H1 (cell line): ENCODE measurements at regions not wholly inside any gene's neighbourhood (a gene's known extent, or its start where the extent isn't known, plus 50 kb on each side); places are given as distances from the start of the nearest gene placed in this dataset.

ENCODE experiments used
- CTCF ChIA-PET: fragments of 300-600 bp; sonication (Branson Sonifier 250); formaldehyde crosslinking; loops from one replicate; lab custom pipeline; 2021; ENCODE audit not compliant: partially characterized antibody; lab: Charles Lee
- POLR2A ChIA-PET: fragments of 300-600 bp; sonication (Branson Sonifier 250); formaldehyde crosslinking; loops from one replicate; lab custom pipeline; 2021; ENCODE audit warnings: inconsistent platforms; ENCODE audit not compliant: partially characterized antibody; lab: Charles Lee
- DNase-seq, 2 experiments: peaks; one replicate each; pipeline versions ENCODE4 v3.0.0 to v3.0.0-alpha.2; 2010 to 2022; ENCODE audit warnings: low spot score in 2 of 2, low read depth in 1 of 2, mixed read lengths in 1 of 2
- FAIRE-seq: peaks from 2 replicates; lab custom pipeline; 2011; peaks lifted over from hg19 to GRCh38; lab: Jason Lieb, UNC
- H2AFZ ChIP-seq: 2 replicates; pipeline ENCODE4 v1.8.1; 2012; ENCODE audit warnings: low read length, inconsistent platforms
- H2AK5ac ChIP-seq: 2 replicates; pipeline ENCODE4 v1.6.1; 2013; ENCODE audit warnings: low read depth, low read length
- H2BK120ac ChIP-seq: replicated peaks from 2 replicates; pipeline ENCODE3; 2013; ENCODE audit warnings: low read depth, low read length, inconsistent platforms
- H2BK12ac ChIP-seq: 2 replicates; pipeline ENCODE4 v1.6.1; 2013; ENCODE audit warnings: low read depth, low read length
- H2BK15ac ChIP-seq: 2 replicates; pipeline ENCODE4 v1.6.1; 2013; ENCODE audit warnings: low read length
- H2BK20ac ChIP-seq: 2 replicates; pipeline ENCODE4 v1.6.1; 2013; ENCODE audit warnings: low read length
- H2BK5ac ChIP-seq: 2 replicates; pipeline ENCODE4 v1.6.1; 2013; ENCODE audit warnings: low read depth, low read length
- H3K14ac ChIP-seq: 2 replicates; pipeline ENCODE4 v1.6.1; 2013; ENCODE audit warnings: inconsistent platforms; ENCODE audit not compliant: insufficient read length
- H3K18ac ChIP-seq: 2 replicates; pipeline ENCODE4 v1.6.1; 2013; ENCODE audit warnings: low read length; ENCODE audit errors: extremely low read depth
- H3K23ac ChIP-seq: 2 replicates; pipeline ENCODE4 v1.6.1; 2013; ENCODE audit warnings: inconsistent platforms; ENCODE audit not compliant: insufficient read length
- H3K23me2 ChIP-seq: 2 replicates; pipeline ENCODE4 v1.6.1; 2013; ENCODE audit warnings: low read depth, low read length
- H3K27ac ChIP-seq: 2 replicates; pipeline ENCODE4 v1.6.1; 2011; ENCODE audit warnings: low read depth, low read length, inconsistent platforms
- H3K27me3 ChIP-seq, 4 experiments: replicated peaks in 1 of 4; 1 replicate in 1 of 4; 2 replicates in 3 of 4; pipeline versions ENCODE4 v1.6.1 to v1.8.1; 2011 to 2013; ENCODE audit warnings: low read length in 3 of 4, mild to moderate bottlenecking in 3 of 4, inconsistent platforms in 2 of 4, mixed read lengths in 2 of 4, moderate library complexity in 1 of 4; ENCODE audit not compliant: control insufficient read depth in 3 of 4, insufficient read depth in 3 of 4; ENCODE audit errors: extremely low read depth in 1 of 4
- H3K36me3 ChIP-seq, 4 experiments: 2 replicates each; pipeline versions ENCODE4 v1.6.1 to v1.8.1; 2011 to 2013; ENCODE audit warnings: mild to moderate bottlenecking in 4 of 4, low read length in 3 of 4, moderate library complexity in 2 of 4, control low read depth in 1 of 4, inconsistent platforms in 1 of 4; ENCODE audit not compliant: insufficient read depth in 4 of 4, control insufficient read depth in 2 of 4
- H3K4ac ChIP-seq: replicated peaks from 2 replicates; pipeline ENCODE3; 2013; ENCODE audit warnings: low read length, low read depth, mixed read lengths, inconsistent platforms; ENCODE audit not compliant: insufficient read length
- H3K4me1 ChIP-seq, 4 experiments: replicated peaks in 1 of 4; 1 replicate in 1 of 4; 2 replicates in 3 of 4; pipeline versions ENCODE4 v1.6.1 to v1.8.1; 2011 to 2013; ENCODE audit warnings: low read length in 3 of 4, inconsistent platforms in 2 of 4, mixed read lengths in 1 of 4; ENCODE audit not compliant: insufficient read depth in 4 of 4, control insufficient read depth in 3 of 4
- H3K4me2 ChIP-seq, 2 experiments: 2 replicates each; pipeline versions ENCODE4 v1.6.1 to v1.8.1; 2011 to 2013; ENCODE audit warnings: low read depth in 2 of 2, low read length in 2 of 2, control low read depth in 1 of 2, inconsistent platforms in 1 of 2, mild to moderate bottlenecking in 1 of 2; ENCODE audit not compliant: insufficient read depth in 1 of 2
- H3K4me3 ChIP-seq, 4 experiments: fragments of 200-600, 300-600 bp in 1 of 4; sonication (generic), shearing (Covaris generic), sonication (Bioruptor Twin) in 1 of 4; 2 replicates each; pipeline versions ENCODE4 v1.5.1 to v1.8.1; 2011 to 2016; ENCODE audit warnings: low read length in 4 of 4, low read depth in 3 of 4, control low read depth in 2 of 4, inconsistent platforms in 2 of 4, mild to moderate bottlenecking in 2 of 4, mixed read lengths in 1 of 4, moderate library complexity in 1 of 4; ENCODE audit not compliant: insufficient read depth in 2 of 4; ENCODE audit errors: extremely low read depth in 1 of 4
- H3K56ac ChIP-seq: replicated peaks from 2 replicates; pipeline ENCODE3; 2013; ENCODE audit warnings: low read depth, mild to moderate bottlenecking, mixed read lengths, low read length, inconsistent platforms; ENCODE audit not compliant: insufficient read length
- H3K79me1 ChIP-seq: 2 replicates; pipeline ENCODE4 v1.6.1; 2013; ENCODE audit warnings: low read depth, low read length, control low read depth
- H3K79me2 ChIP-seq, 2 experiments: 2 replicates each; pipeline versions ENCODE4 v1.6.1 to v1.8.1; 2012 to 2013; ENCODE audit warnings: low read length in 2 of 2, mild to moderate bottlenecking in 2 of 2, inconsistent platforms in 1 of 2; ENCODE audit not compliant: insufficient read depth in 2 of 2, control insufficient read depth in 1 of 2
- H3K9ac ChIP-seq, 4 experiments: replicated peaks in 1 of 4; 1 replicate in 1 of 4; 2 replicates in 3 of 4; pipeline versions ENCODE4 v1.6.1 to v1.8.1; 2011 to 2013; ENCODE audit warnings: low read depth in 3 of 4, low read length in 3 of 4, control low read depth in 2 of 4, mild to moderate bottlenecking in 2 of 4, moderate library complexity in 2 of 4, inconsistent platforms in 1 of 4; ENCODE audit errors: extremely low read depth in 1 of 4
- H3K9me3 ChIP-seq, 2 experiments: 2 replicates each; pipeline versions ENCODE4 v1.6.1 to v1.8.1; 2012 to 2013; ENCODE audit warnings: mild to moderate bottlenecking in 2 of 2, moderate library complexity in 2 of 2, control low read depth in 1 of 2, inconsistent platforms in 1 of 2, low read depth in 1 of 2, low read length in 1 of 2, mixed read lengths in 1 of 2; ENCODE audit not compliant: insufficient read depth in 2 of 2
- H4K20me1 ChIP-seq, 2 experiments: replicated peaks in 1 of 2; 2 replicates each; pipeline versions ENCODE3 to v1.8.1; 2011 to 2013; ENCODE audit warnings: inconsistent platforms in 2 of 2, low read length in 2 of 2, mild to moderate bottlenecking in 1 of 2; ENCODE audit not compliant: insufficient read depth in 2 of 2, control insufficient read depth in 1 of 2
- H4K5ac ChIP-seq: 2 replicates; pipeline ENCODE4 v1.6.1; 2013; ENCODE audit warnings: low read length, low read depth, mixed read lengths, inconsistent platforms; ENCODE audit not compliant: insufficient read length
- H4K8ac ChIP-seq: 2 replicates; pipeline ENCODE4 v1.8.0; 2013; ENCODE audit warnings: mild to moderate bottlenecking, moderate library complexity, low read length, inconsistent platforms; ENCODE audit not compliant: insufficient read depth; ENCODE audit errors: extremely low read depth
- H4K91ac ChIP-seq: replicated peaks from 2 replicates; pipeline ENCODE3; 2013; ENCODE audit warnings: low read length, mixed read lengths, inconsistent platforms; ENCODE audit not compliant: insufficient read length
- ATF2 ChIP-seq: IDR thresholded peaks from 2 replicates; pipeline ENCODE4 v1.6.1; 2012; ENCODE audit warnings: low read length, inconsistent platforms
- CBX5 ChIP-seq: fragments of 300-800, 300-1000 bp; sonication (generic); IDR thresholded peaks from 2 replicates; pipeline ENCODE4 v1.7.1; 2016; ENCODE audit warnings: antibody characterized with exemption, low read length, low read depth
- CBX8 ChIP-seq: fragments of 300-800, 300-1000 bp; sonication (generic); IDR thresholded peaks from 2 replicates; pipeline ENCODE4 v1.7.1; 2016; ENCODE audit warnings: low read depth, low read length, borderline replicate concordance
- CTBP2 ChIP-seq: IDR thresholded peaks from 2 replicates; pipeline ENCODE4 v1.7.0; 2011; ENCODE audit warnings: borderline replicate concordance, mild to moderate bottlenecking, moderate library complexity, mixed read lengths, low read length; ENCODE audit not compliant: insufficient read depth, insufficient read length
- GTF2F1 ChIP-seq: IDR thresholded peaks from 2 replicates; pipeline ENCODE4 v1.6.1; 2012; ENCODE audit warnings: low read depth, low read length, improper control_type of control experiment, borderline replicate concordance
- JUND ChIP-seq: IDR thresholded peaks from 2 replicates; pipeline ENCODE4 v1.6.1; 2011; ENCODE audit warnings: mild to moderate bottlenecking, improper control_type of control experiment, low read length
- NANOG ChIP-seq: IDR thresholded peaks from 2 replicates; pipeline ENCODE4 v1.6.1; 2011; ENCODE audit warnings: low read length, low read depth, mild to moderate bottlenecking, inconsistent platforms; ENCODE audit not compliant: insufficient read depth, poor library complexity, severe bottlenecking
- PHF8 ChIP-seq: fragments of 200-600 bp; sonication (generic); conservative IDR thresholded peaks from 2 replicates; pipeline ENCODE4 v1.7.1; 2012; ENCODE audit warnings: low read depth, mild to moderate bottlenecking, inconsistent platforms, low read length, moderate library complexity
- POU5F1 ChIP-seq: IDR thresholded peaks from 2 replicates; pipeline ENCODE4 v1.6.1; 2011; ENCODE audit warnings: low read depth, mild to moderate bottlenecking, low read length, moderate library complexity
- SIN3A ChIP-seq, 2 experiments: IDR thresholded peaks in 1 of 2; conservative IDR thresholded peaks in 1 of 2; 2 replicates each; pipeline ENCODE4 v1.6.1; 2011 to 2012; ENCODE audit warnings: low read length in 2 of 2, improper control_type of control experiment in 1 of 2, low read depth in 1 of 2, mild to moderate bottlenecking in 1 of 2
- SIRT6 ChIP-seq: IDR thresholded peaks from one replicate; pipeline ENCODE4 v1.7.1; 2012; ENCODE audit warnings: low read length, inconsistent platforms
- SP1 ChIP-seq: IDR thresholded peaks from 2 replicates; pipeline ENCODE4 v1.6.1; 2011; ENCODE audit warnings: low read depth, low read length
- SP4 ChIP-seq: IDR thresholded peaks from 2 replicates; pipeline ENCODE4 v1.6.1; 2012; ENCODE audit warnings: low read length, inconsistent platforms
- SRF ChIP-seq: IDR thresholded peaks from 2 replicates; pipeline ENCODE4 v1.6.1; 2011; ENCODE audit warnings: mild to moderate bottlenecking, low read depth, low read length, moderate library complexity
- WGBS, 2 experiments: shearing (Covaris generic) in 1 of 2; methylation state at CpG; one replicate each; pipeline versions ENCODE4 v1.1.6 to v1.1.7; 2013 to 2015; ENCODE audit warnings: low lambda C conversion rate in 2 of 2, mixed read lengths in 2 of 2, inconsistent platforms in 1 of 2, low coverage in 1 of 2, missing lambda C conversion rate in 1 of 2; ENCODE audit not compliant: insufficient replicate concordance in 2 of 2, insufficient coverage in 1 of 2, insufficient read length in 1 of 2; ENCODE audit errors: extremely low coverage in 1 of 2, missing lambda C conversion rate in 1 of 2; 5-methylcytosine and 5-hydroxymethylcytosine counted together

DNA sequence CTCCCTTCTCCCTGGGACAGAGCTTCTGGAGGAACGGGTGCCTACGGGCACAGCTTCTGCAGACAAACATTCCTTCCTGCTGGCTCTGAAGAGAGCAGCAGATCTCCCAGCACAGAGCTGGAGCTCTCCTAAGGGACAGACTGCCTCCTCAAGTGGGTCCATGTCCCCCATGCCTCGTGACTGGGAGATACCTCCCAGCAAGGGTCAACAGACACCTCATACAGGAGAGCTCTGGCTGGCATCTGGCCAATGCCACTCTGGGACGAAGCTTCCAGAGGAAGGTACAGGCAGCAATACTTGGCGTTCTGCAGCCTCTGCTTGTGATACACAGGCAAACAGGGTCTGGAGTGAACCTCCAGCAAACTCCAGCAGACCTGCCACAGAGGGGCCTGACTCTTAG lies 227.9 kb downstream of the SPATA31D1 start:
- 92% methylated on average over 5 of the region's 5 CpGs; no CpG with 5 or more reads in 1 of the 2 experiments for WGBS, 2 experiments
- H3K23me2 ChIP-seq = no peaks in the 10 kb centered on the region
- FAIRE-seq = no peak

More for the DNA sequence above, 227.9 kb downstream of the SPATA31D1 start:
- no peak overlapping the region for H3K9ac ChIP-seq
- H2BK20ac ChIP-seq = no peak overlapping the region
- no peak overlapping the region for H2BK5ac ChIP-seq
- CTCF ChIA-PET = no interaction called here
- no peak overlapping the region for H3K56ac ChIP-seq
- TF ChIP-seq CTBP2 = no peak
- no peak for TF ChIP-seq ATF2
- no peak for TF ChIP-seq CBX5
- TF ChIP-seq NANOG = no peak
- no peak for TF ChIP-seq CBX8
- no peak for TF ChIP-seq SP1
- TF ChIP-seq SRF = no peak
- TF ChIP-seq SIN3A (conservative IDR thresholded peaks at IDR 0.05 in 1 of 2, IDR thresholded peaks at IDR 0.05 in 1 of 2; ENCODE audit: low read depth in 1 of 2, low read length in 2 of 2) = no peak
- no peak for TF ChIP-seq SIRT6
- no peak for TF ChIP-seq PHF8
- no peak for TF ChIP-seq GTF2F1
- TF ChIP-seq POU5F1 = no peak
- no peak for TF ChIP-seq SP4
- no peak for TF ChIP-seq JUND
- no peak overlapping the region for H3K23ac ChIP-seq
- no peak for DNase-seq
- no peak overlapping the region for H3K14ac ChIP-seq
- H3K4me1 ChIP-seq = no peaks in the 10 kb centered on the region
- no peak overlapping the region for H3K4me2 ChIP-seq
- H4K8ac ChIP-seq = no peak overlapping the region
- no peak overlapping the region for H3K27ac ChIP-seq
- H2AK5ac ChIP-seq = no peak overlapping the region
- POLR2A ChIA-PET = no interaction called here
- no peaks in the 10 kb centered on the region for H4K20me1 ChIP-seq
- H3K79me1 ChIP-seq = no peaks in the 10 kb centered on the region
- H3K36me3 ChIP-seq = no peaks in the 10 kb centered on the region
- H3K9me3 ChIP-seq = no peaks in the 10 kb centered on the region
- no peak overlapping the region for H3K4me3 ChIP-seq
- no peak overlapping the region for H4K5ac ChIP-seq
- H2BK15ac ChIP-seq = no peak overlapping the region
- no peak overlapping the region for H2BK12ac ChIP-seq
- H3K79me2 ChIP-seq = no peaks in the 10 kb centered on the region
- no peak overlapping the region for H2BK120ac ChIP-seq
- peak overlapping the region; percentile 90; the same call in 1 of the 2 replicates for H2AFZ ChIP-seq
- H3K4ac ChIP-seq = no peak overlapping the region
- H4K91ac ChIP-seq = no peak overlapping the region
- H3K27me3 ChIP-seq = no peaks in the 10 kb centered on the region
- H3K18ac ChIP-seq = no peak overlapping the region
